ENCODE measurements at regions not wholly inside any gene's neighbourhood (a gene's known extent, or its start where the extent isn't known, plus 50 kb on each side); places are given as distances from the start of the nearest gene placed in this dataset.

GRCh38 chr17:79370594-79370993 lies 240.3 kb downstream of the RBFOX3 start:
- H3K36me3 ChIP-seq (ENCODE audit: control insufficient read depth in 2 of 2, extremely low read depth in 1 of 2, insufficient read depth in 2 of 2, low read length in 2 of 2): no peaks in the 10 kb centered on the region
- no peak overlapping the region for H3K9ac ChIP-seq (ENCODE audit: control insufficient read depth, extremely low read depth, insufficient read depth, low read length)
- no peak overlapping the region for H2AFZ ChIP-seq (ENCODE audit: control insufficient read depth, low read length)
- FAIRE-seq (no peak), DNase-seq (ENCODE audit: low read depth, low spot score) (no peak)
- no peaks in the 10 kb centered on the region for H3K4me1 ChIP-seq (ENCODE audit: control insufficient read depth, extremely low read depth, insufficient read depth, low read length)
- no peaks in the 10 kb centered on the region for H3K9me3 ChIP-seq (ENCODE audit: control insufficient read depth, low read depth, low read length)
- H3K79me2 ChIP-seq (ENCODE audit: control insufficient read depth, insufficient read depth, low read length): no peaks in the 10 kb centered on the region
- H4K20me1 ChIP-seq (ENCODE audit: control insufficient read depth, extremely low read depth, insufficient read depth, low read length): no peaks in the 10 kb centered on the region
- H3K27ac ChIP-seq (ENCODE audit: control insufficient read depth, insufficient read depth, low read length): no peak overlapping the region
- H3K27me3 ChIP-seq (ENCODE audit: control insufficient read depth, extremely low read depth, insufficient read depth, low read length): peaks cover 46% of the 10 kb centered on the region
- dilution Hi-C loops (cut with MboI; ENCODE audit: extremely low pct_ligation_motif_present, low sequenced_read_pairs): no loop called here
- H3K4me2 ChIP-seq (ENCODE audit: control insufficient read depth, extremely low read depth, insufficient read depth, low read depth, low read length): no peak overlapping the region
- no peaks in the 10 kb centered on the region for H3K9me1 ChIP-seq (ENCODE audit: control insufficient read depth, extremely low read depth, insufficient read depth, low read length)
- no peak overlapping the region for H3K4me3 ChIP-seq (ENCODE audit: control insufficient read depth in 2 of 3, extremely low read depth in 1 of 3, insufficient read depth in 2 of 3, low read depth in 1 of 3, low read length in 3 of 3)
- TF ChIP-seq EZH2 (IDR thresholded peaks at IDR 0.05; ENCODE audit: low read length) (no peak), CTCF (optimal IDR thresholded peaks at IDR 0.05 in 1 of 3, IDR thresholded peaks at IDR 0.05 in 1 of 3, conservative IDR thresholded peaks at IDR 0.05 in 1 of 3; ENCODE audit: extremely low read depth in 1 of 3, insufficient read depth in 2 of 3, low read length in 3 of 3) (no peak)

- no peak overlapping the region for H2AFZ ChIP-seq (ENCODE audit: control insufficient read depth, low read length)
- FAIRE-seq (no peak), DNase-seq (ENCODE audit: low read depth, low spot score) (no peak)
- H3K79me2 ChIP-seq (ENCODE audit: control insufficient read depth, insufficient read depth, low read length): no peaks in the 10 kb centered on the region
- H3K4me2 ChIP-seq (ENCODE audit: control insufficient read depth, extremely low read depth, insufficient read depth, low read depth, low read length): no peak overlapping the region
- H3K9me1 ChIP-seq (ENCODE audit: control insufficient read depth, extremely low read depth, insufficient read depth, low read length): no peaks in the 10 kb centered on the region
- no peak overlapping the region for H3K4me3 ChIP-seq (ENCODE audit: control insufficient read depth in 2 of 3, extremely low read depth in 1 of 3, insufficient read depth in 2 of 3, low read depth in 1 of 3, low read length in 3 of 3)
- H4K20me1 ChIP-seq (ENCODE audit: control insufficient read depth, extremely low read depth, insufficient read depth, low read length): no peaks in the 10 kb centered on the region
- TF ChIP-seq EZH2 (IDR thresholded peaks at IDR 0.05; ENCODE audit: low read length) (no peak), CTCF (optimal IDR thresholded peaks at IDR 0.05 in 1 of 3, IDR thresholded peaks at IDR 0.05 in 1 of 3, conservative IDR thresholded peaks at IDR 0.05 in 1 of 3; ENCODE audit: extremely low read depth in 1 of 3, insufficient read depth in 2 of 3, low read length in 3 of 3) (no peak)
- H3K27ac ChIP-seq (ENCODE audit: control insufficient read depth, insufficient read depth, low read length): no peak overlapping the region
- no peaks in the 10 kb centered on the region for H3K36me3 ChIP-seq (ENCODE audit: control insufficient read depth in 2 of 2, extremely low read depth in 1 of 2, insufficient read depth in 2 of 2, low read length in 2 of 2)
- peaks cover 41% of the 10 kb centered on the region for H3K27me3 ChIP-seq (ENCODE audit: control insufficient read depth, extremely low read depth, insufficient read depth, low read length)
- no peak overlapping the region for H3K9ac ChIP-seq (ENCODE audit: control insufficient read depth, extremely low read depth, insufficient read depth, low read length)
- dilution Hi-C loops (cut with MboI; ENCODE audit: extremely low pct_ligation_motif_present, low sequenced_read_pairs): no loop called here
- H3K4me1 ChIP-seq (ENCODE audit: control insufficient read depth, extremely low read depth, insufficient read depth, low read length): no peaks in the 10 kb centered on the region
- H3K9me3 ChIP-seq (ENCODE audit: control insufficient read depth, low read depth, low read length): no peaks in the 10 kb centered on the region
Measured at GRCh38 chr17:79370126-79370525, 240.7 kb downstream of the RBFOX3 start.

Data from keratinocyte (primary cell).